ENCODE measurements at regions not wholly inside any gene's neighbourhood (a gene's known extent, or its start where the extent isn't known, plus 50 kb on each side); places are given as distances from the start of the nearest gene placed in this dataset.
"Not testable (repeated sequence)": the region's sequence is repeated elsewhere in the genome, so short reads cannot be mapped to it uniquely, and the experiment has no call there.

- H3K27me3 ChIP-seq (ENCODE audit: control insufficient read depth, insufficient read depth, low read length), result no peaks in the 10 kb centered on the region
- H3K36me3 ChIP-seq (ENCODE audit: control insufficient read depth, insufficient read depth, low read length), result no peaks in the 10 kb centered on the region
- no peak overlapping the region for H3K27ac ChIP-seq (ENCODE audit: insufficient read depth, low read length, poor library complexity, severe bottlenecking)
- no peak overlapping the region for H3K4me3 ChIP-seq (ENCODE audit: low read depth, low read length)
- H3K36me3 Mint-ChIP-seq, result no peaks in the 10 kb centered on the region
- H3K27ac Mint-ChIP-seq, result no peak overlapping the region
- H3K4me1 Mint-ChIP-seq, result no peaks in the 10 kb centered on the region
- H3K27me3 Mint-ChIP-seq, result no peaks in the 10 kb centered on the region
- no peaks in the 10 kb centered on the region for H3K9me3 ChIP-seq (ENCODE audit: control insufficient read depth in 2 of 2, low read length in 2 of 2)
- no peaks in the 10 kb centered on the region for H3K4me1 ChIP-seq (ENCODE audit: control insufficient read depth, insufficient read depth, low read length, poor library complexity, severe bottlenecking)
- H3K9me3 Mint-ChIP-seq, result peaks cover 0 to 3% (median 0%) of the 10 kb centered on the region in 7 donors
- ATAC-seq (ENCODE audit: low read depth in 2 of 2) (no peak), DNase-seq (no peak)
- no peak overlapping the region for H3K4me3 Mint-ChIP-seq
Observed at GRCh38 chr15:36434177-36434576, 145.2 kb upstream of the CDIN1 start.

- DNase-seq (no peak), ATAC-seq (ENCODE audit: low read depth in 2 of 2) (no peak)
- Histone ChIP-seq H3K27me3 (ENCODE audit: control insufficient read depth, insufficient read depth, low read length) (no peaks in the 10 kb centered on the region), H3K9me3 (ENCODE audit: control insufficient read depth in 2 of 2, low read length in 2 of 2) (no peaks in the 10 kb centered on the region), H3K27ac (ENCODE audit: insufficient read depth, low read length, poor library complexity, severe bottlenecking) (no peak overlapping the region), H3K4me3 (ENCODE audit: low read depth, low read length) (no peak overlapping the region), H3K4me1 (ENCODE audit: control insufficient read depth, insufficient read depth, low read length, poor library complexity, severe bottlenecking) (no peaks in the 10 kb centered on the region), H3K36me3 (ENCODE audit: control insufficient read depth, insufficient read depth, low read length) (no peaks in the 10 kb centered on the region)
- Mint-ChIP-seq H3K27me3 (no peaks in the 10 kb centered on the region), H3K4me1 (no peaks in the 10 kb centered on the region), H3K4me3 (no peak overlapping the region), H3K27ac (no peak overlapping the region), H3K9me3 (peaks cover 0 to 4% (median 0%) of the 10 kb centered on the region in 7 donors), H3K36me3 (no peaks in the 10 kb centered on the region)
Observed at GRCh38 chr15:36438499-36438898, 140.9 kb upstream of the CDIN1 start.

GRCh38 chr15:36447373-36447772 lies 132.1 kb upstream of the CDIN1 start:
- Histone ChIP-seq H3K9me3 (ENCODE audit: control insufficient read depth in 2 of 2, low read length in 2 of 2) (no peaks in the 10 kb centered on the region), H3K36me3 (ENCODE audit: control insufficient read depth, insufficient read depth, low read length) (no peaks in the 10 kb centered on the region), H3K4me3 (ENCODE audit: low read depth, low read length) (no peak overlapping the region), H3K27me3 (ENCODE audit: control insufficient read depth, insufficient read depth, low read length) (no peaks in the 10 kb centered on the region), H3K4me1 (ENCODE audit: control insufficient read depth, insufficient read depth, low read length, poor library complexity, severe bottlenecking) (no peaks in the 10 kb centered on the region), H3K27ac (ENCODE audit: insufficient read depth, low read length, poor library complexity, severe bottlenecking) (no peak overlapping the region)
- Mint-ChIP-seq H3K4me3 (no peak overlapping the region), H3K36me3 (no peaks in the 10 kb centered on the region), H3K27ac (no peak overlapping the region), H3K27me3 (no peaks in the 10 kb centered on the region), H3K9me3 (peaks cover 0 to 4% (median 0%) of the 10 kb centered on the region in 7 donors), H3K4me1 (no peaks in the 10 kb centered on the region)
- no peak for DNase-seq
- ATAC-seq (ENCODE audit: low read depth in 2 of 2), result no peak

- Histone ChIP-seq H3K4me3 (ENCODE audit: low read depth, low read length) (no peak overlapping the region), H3K9me3 (ENCODE audit: control insufficient read depth in 2 of 2, low read length in 2 of 2) (no peaks in the 10 kb centered on the region), H3K27ac (ENCODE audit: insufficient read depth, low read length, poor library complexity, severe bottlenecking) (no peak overlapping the region), H3K36me3 (ENCODE audit: control insufficient read depth, insufficient read depth, low read length) (no peaks in the 10 kb centered on the region), H3K4me1 (ENCODE audit: control insufficient read depth, insufficient read depth, low read length, poor library complexity, severe bottlenecking) (no peaks in the 10 kb centered on the region), H3K27me3 (ENCODE audit: control insufficient read depth, insufficient read depth, low read length) (no peaks in the 10 kb centered on the region)
- DNase-seq (no peak), ATAC-seq (ENCODE audit: low read depth in 2 of 2) (no peak)
- Mint-ChIP-seq H3K4me1 (no peaks in the 10 kb centered on the region), H3K36me3 (no peaks in the 10 kb centered on the region), H3K4me3 (no peak overlapping the region), H3K9me3 (peaks cover 0 to 4% (median 1%) of the 10 kb centered on the region in 7 donors), H3K27ac (no peak overlapping the region), H3K27me3 (no peaks in the 10 kb centered on the region)
Observed at GRCh38 chr15:36448418-36448817, 131.0 kb upstream of the CDIN1 start.

- H3K9me3 ChIP-seq (ENCODE audit: control insufficient read depth in 2 of 2, low read length in 2 of 2), result no peaks in the 10 kb centered on the region
- H3K27me3 Mint-ChIP-seq, result no peaks in the 10 kb centered on the region
- no peaks in the 10 kb centered on the region for H3K27me3 ChIP-seq (ENCODE audit: control insufficient read depth, insufficient read depth, low read length)
- no peak overlapping the region for H3K4me3 ChIP-seq (ENCODE audit: low read depth, low read length)
- no peak for DNase-seq
- H3K27ac Mint-ChIP-seq, result no peak overlapping the region
- H3K9me3 Mint-ChIP-seq, result peaks cover 0 to 7% (median 1%) of the 10 kb centered on the region in 7 donors
- H3K36me3 ChIP-seq (ENCODE audit: control insufficient read depth, insufficient read depth, low read length), result no peaks in the 10 kb centered on the region
- H3K36me3 Mint-ChIP-seq, result no peaks in the 10 kb centered on the region
- no peaks in the 10 kb centered on the region for H3K4me1 ChIP-seq (ENCODE audit: control insufficient read depth, insufficient read depth, low read length, poor library complexity, severe bottlenecking)
- ATAC-seq (ENCODE audit: low read depth in 2 of 2), result no peak
- no peak overlapping the region for H3K4me3 Mint-ChIP-seq
- no peak overlapping the region for H3K27ac ChIP-seq (ENCODE audit: insufficient read depth, low read length, poor library complexity, severe bottlenecking)
- no peaks in the 10 kb centered on the region for H3K4me1 Mint-ChIP-seq
Observed at GRCh38 chr15:36449084-36449661, 130.3 kb upstream of the CDIN1 start.

GRCh38 chr15:36449662-36450145 lies 129.7 kb upstream of the CDIN1 start:
- Histone ChIP-seq H3K27ac (ENCODE audit: insufficient read depth, low read length, poor library complexity, severe bottlenecking) (no peak overlapping the region), H3K36me3 (ENCODE audit: control insufficient read depth, insufficient read depth, low read length) (no peaks in the 10 kb centered on the region), H3K27me3 (ENCODE audit: control insufficient read depth, insufficient read depth, low read length) (no peaks in the 10 kb centered on the region), H3K4me1 (ENCODE audit: control insufficient read depth, insufficient read depth, low read length, poor library complexity, severe bottlenecking) (no peaks in the 10 kb centered on the region), H3K9me3 (ENCODE audit: control insufficient read depth in 2 of 2, low read length in 2 of 2) (no peaks in the 10 kb centered on the region), H3K4me3 (ENCODE audit: low read depth, low read length) (no peak overlapping the region)
- DNase-seq (no peak), ATAC-seq (ENCODE audit: low read depth in 2 of 2) (no peak)
- H3K4me1 Mint-ChIP-seq, result no peaks in the 10 kb centered on the region
- no peaks in the 10 kb centered on the region for H3K36me3 Mint-ChIP-seq
- no peak overlapping the region for H3K27ac Mint-ChIP-seq
- no peaks in the 10 kb centered on the region for H3K27me3 Mint-ChIP-seq
- H3K9me3 Mint-ChIP-seq, result peaks cover 0 to 7% (median 1%) of the 10 kb centered on the region in 7 donors
- no peak overlapping the region for H3K4me3 Mint-ChIP-seq

GRCh38 chr15:36454244-36454643 lies 125.2 kb upstream of the CDIN1 start:
- not testable (repeated sequence) for H3K27me3 ChIP-seq (ENCODE audit: control insufficient read depth, insufficient read depth, low read length); H3K9me3 Mint-ChIP-seq; H3K4me3 ChIP-seq (ENCODE audit: low read depth, low read length); DNase-seq; H3K9me3 ChIP-seq (ENCODE audit: control insufficient read depth in 2 of 2, low read length in 2 of 2); ATAC-seq (ENCODE audit: low read depth in 2 of 2); H3K27ac Mint-ChIP-seq; H3K4me1 ChIP-seq (ENCODE audit: control insufficient read depth, insufficient read depth, low read length, poor library complexity, severe bottlenecking); H3K36me3 ChIP-seq (ENCODE audit: control insufficient read depth, insufficient read depth, low read length); H3K27ac ChIP-seq (ENCODE audit: insufficient read depth, low read length, poor library complexity, severe bottlenecking); H3K4me3 Mint-ChIP-seq; H3K4me1 Mint-ChIP-seq; H3K36me3 Mint-ChIP-seq; H3K27me3 Mint-ChIP-seq

GRCh38 chr15:36458411-36458810 lies 121.0 kb upstream of the CDIN1 start:
- no peaks in the 10 kb centered on the region for H3K27me3 Mint-ChIP-seq
- no peak overlapping the region for H3K4me3 ChIP-seq (ENCODE audit: low read depth, low read length)
- H3K9me3 ChIP-seq (ENCODE audit: control insufficient read depth in 2 of 2, low read length in 2 of 2), result no peaks in the 10 kb centered on the region
- ATAC-seq (ENCODE audit: low read depth in 2 of 2) (no peak), DNase-seq (no peak)
- H3K27ac ChIP-seq (ENCODE audit: insufficient read depth, low read length, poor library complexity, severe bottlenecking), result no peak overlapping the region
- H3K36me3 ChIP-seq (ENCODE audit: control insufficient read depth, insufficient read depth, low read length), result no peaks in the 10 kb centered on the region
- H3K4me1 ChIP-seq (ENCODE audit: control insufficient read depth, insufficient read depth, low read length, poor library complexity, severe bottlenecking), result no peaks in the 10 kb centered on the region
- no peaks in the 10 kb centered on the region for H3K4me1 Mint-ChIP-seq
- no peak overlapping the region for H3K27ac Mint-ChIP-seq
- no peak overlapping the region for H3K4me3 Mint-ChIP-seq
- no peaks in the 10 kb centered on the region for H3K27me3 ChIP-seq (ENCODE audit: control insufficient read depth, insufficient read depth, low read length)
- peaks cover 0 to 12% (median 5%) of the 10 kb centered on the region in 7 donors for H3K9me3 Mint-ChIP-seq
- no peaks in the 10 kb centered on the region for H3K36me3 Mint-ChIP-seq

Measured in CD4-positive, CD25-positive, alpha-beta regulatory T cell (primary cell).